Stimulated activated memory B cell treated with anti-CD40 and anti-IgM and Interleukin-4, amounts not matched to agents 10 μg/mL and 1 μg/mL and 100 μg/mL, for 72 hours (primary cell): ENCODE measurements at regions not wholly inside any gene's neighbourhood (a gene's known extent, or its start where the extent isn't known, plus 50 kb on each side); places are given as distances from the start of the nearest gene placed in this dataset.

Source experiments
- ATAC-seq: fragments of 150-1000 bp; cut with Tn5 transposase; 2 replicates; pipeline ENCODE4 v1.10.0; 2021
- H3K27ac Mint-ChIP-seq: one replicate; pipeline ENCODE4 v1.8.0; 2022; ENCODE audit warnings: mild to moderate bottlenecking, mixed read lengths
- H3K27me3 Mint-ChIP-seq: one replicate; pipeline ENCODE4 v1.8.0; 2022; ENCODE audit warnings: mixed read lengths
- H3K36me3 Mint-ChIP-seq: one replicate; pipeline ENCODE4 v1.8.0; 2022; ENCODE audit warnings: mixed read lengths
- H3K4me1 Mint-ChIP-seq: one replicate; pipeline ENCODE4 v1.8.0; 2022; ENCODE audit warnings: mixed read lengths
- H3K4me3 Mint-ChIP-seq: one replicate; pipeline ENCODE4 v1.8.0; 2022; ENCODE audit warnings: mild to moderate bottlenecking, moderate library complexity, mixed read lengths
- H3K9me3 Mint-ChIP-seq: one replicate; pipeline ENCODE4 v1.8.0; 2022; ENCODE audit warnings: mixed read lengths

DNA sequence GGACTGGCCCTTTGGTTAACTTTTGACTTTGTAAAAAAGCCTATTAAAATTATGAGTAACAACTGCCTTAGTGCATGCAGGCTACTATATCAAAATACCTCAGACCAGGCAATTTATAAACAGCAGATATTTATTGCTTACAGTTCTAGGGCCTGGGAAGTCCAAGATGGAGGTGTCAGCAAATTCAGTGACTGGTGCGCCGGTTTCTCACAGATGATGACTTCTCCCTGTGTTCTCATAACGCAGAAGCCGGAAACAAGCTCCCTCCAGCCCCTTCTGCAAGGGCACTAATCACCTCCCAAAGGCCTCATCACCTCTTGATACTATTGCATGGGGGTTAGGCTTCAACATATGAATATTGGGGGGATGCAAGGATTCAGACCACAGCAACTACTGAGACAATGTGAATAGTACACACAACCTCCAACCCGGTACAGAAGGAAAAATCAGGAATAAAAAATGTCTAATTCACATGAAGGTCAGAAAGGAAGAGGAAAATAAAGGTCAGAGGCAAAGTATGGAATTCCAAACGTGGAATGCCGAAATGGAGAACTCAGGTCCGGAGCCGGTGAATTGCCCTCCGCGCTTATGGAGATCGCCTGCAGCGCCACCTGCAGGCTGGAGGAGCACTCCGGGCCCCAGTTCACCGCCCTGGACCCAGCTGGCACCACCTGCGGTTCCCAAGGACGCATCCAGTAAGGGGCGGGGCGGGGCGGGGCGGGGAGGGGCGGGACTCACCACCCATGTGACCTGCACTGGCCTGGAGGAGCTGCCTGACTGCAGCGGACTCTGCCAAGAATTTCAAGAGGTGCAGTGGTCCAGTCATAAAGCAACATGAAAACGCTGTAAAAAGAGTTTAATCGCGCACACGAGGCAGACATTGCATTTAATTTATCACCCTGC lies 203.4 kb downstream of the KIF26A start:
- peaks cover 16% of the 10 kb centered on the region for H3K9me3 Mint-ChIP-seq
- H3K4me1 Mint-ChIP-seq, result no peaks in the 10 kb centered on the region
- ATAC-seq, result no peak
- H3K27ac Mint-ChIP-seq, result no peak overlapping the region
- no peak overlapping the region for H3K4me3 Mint-ChIP-seq
- no peaks in the 10 kb centered on the region for H3K36me3 Mint-ChIP-seq
- peaks cover 47% of the 10 kb centered on the region for H3K27me3 Mint-ChIP-seq

DNA sequence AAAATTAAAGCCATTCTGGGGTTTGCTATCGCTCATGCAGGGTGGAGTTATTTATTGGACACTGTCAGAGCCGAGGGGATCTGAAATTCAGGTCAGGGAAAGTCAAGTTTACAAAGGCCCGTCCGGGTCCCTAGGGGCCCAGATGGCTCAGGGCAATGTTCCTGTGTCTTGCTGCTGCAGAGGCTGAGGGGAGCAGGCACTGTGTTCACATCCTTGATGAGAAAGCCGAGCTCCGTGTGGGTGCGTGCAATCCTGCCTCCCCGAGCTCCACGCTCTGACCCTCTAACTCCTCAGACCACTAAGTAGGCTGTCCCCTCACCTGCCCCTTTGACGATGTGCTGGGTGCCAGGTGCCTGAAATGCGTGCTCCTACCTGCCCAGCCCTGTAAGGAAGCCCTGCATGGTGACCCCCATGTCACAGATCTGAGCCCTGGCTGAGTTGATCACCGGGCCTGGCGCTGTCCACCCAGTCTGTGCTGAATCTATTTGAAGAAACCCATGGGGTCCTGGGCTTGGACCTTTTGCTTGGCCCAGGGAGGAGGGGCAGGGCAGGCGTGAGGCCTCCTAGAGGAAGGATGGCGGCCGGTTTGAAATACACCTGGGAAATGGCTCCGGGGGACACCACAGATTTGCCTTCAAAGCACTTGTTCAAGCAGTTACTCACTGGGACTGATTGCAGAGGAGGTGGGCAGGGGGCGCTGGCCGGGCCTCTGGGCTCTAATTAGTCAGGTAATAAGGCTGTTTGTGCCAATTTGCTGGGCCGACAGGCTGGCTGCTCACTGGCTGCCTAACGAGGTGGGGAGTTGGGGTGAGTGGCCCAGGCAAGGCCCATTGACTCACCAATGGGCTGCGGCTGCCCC lies 204.3 kb downstream of the KIF26A start:
- Mint-ChIP-seq H3K4me1 (no peaks in the 10 kb centered on the region), H3K27me3 (peaks cover 47% of the 10 kb centered on the region), H3K36me3 (no peaks in the 10 kb centered on the region), H3K27ac (no peak overlapping the region), H3K9me3 (peaks cover 16% of the 10 kb centered on the region), H3K4me3 (no peak overlapping the region)
- no peak for ATAC-seq

- Mint-ChIP-seq H3K4me1 (no peaks in the 10 kb centered on the region), H3K27me3 (peaks cover 47% of the 10 kb centered on the region), H3K36me3 (no peaks in the 10 kb centered on the region), H3K27ac (no peak overlapping the region), H3K9me3 (peaks cover 17% of the 10 kb centered on the region), H3K4me3 (no peak overlapping the region)
- no peak for ATAC-seq
Measured at GRCh38 chr14:104343294-104343625, 204.9 kb downstream of the KIF26A start.

DNA sequence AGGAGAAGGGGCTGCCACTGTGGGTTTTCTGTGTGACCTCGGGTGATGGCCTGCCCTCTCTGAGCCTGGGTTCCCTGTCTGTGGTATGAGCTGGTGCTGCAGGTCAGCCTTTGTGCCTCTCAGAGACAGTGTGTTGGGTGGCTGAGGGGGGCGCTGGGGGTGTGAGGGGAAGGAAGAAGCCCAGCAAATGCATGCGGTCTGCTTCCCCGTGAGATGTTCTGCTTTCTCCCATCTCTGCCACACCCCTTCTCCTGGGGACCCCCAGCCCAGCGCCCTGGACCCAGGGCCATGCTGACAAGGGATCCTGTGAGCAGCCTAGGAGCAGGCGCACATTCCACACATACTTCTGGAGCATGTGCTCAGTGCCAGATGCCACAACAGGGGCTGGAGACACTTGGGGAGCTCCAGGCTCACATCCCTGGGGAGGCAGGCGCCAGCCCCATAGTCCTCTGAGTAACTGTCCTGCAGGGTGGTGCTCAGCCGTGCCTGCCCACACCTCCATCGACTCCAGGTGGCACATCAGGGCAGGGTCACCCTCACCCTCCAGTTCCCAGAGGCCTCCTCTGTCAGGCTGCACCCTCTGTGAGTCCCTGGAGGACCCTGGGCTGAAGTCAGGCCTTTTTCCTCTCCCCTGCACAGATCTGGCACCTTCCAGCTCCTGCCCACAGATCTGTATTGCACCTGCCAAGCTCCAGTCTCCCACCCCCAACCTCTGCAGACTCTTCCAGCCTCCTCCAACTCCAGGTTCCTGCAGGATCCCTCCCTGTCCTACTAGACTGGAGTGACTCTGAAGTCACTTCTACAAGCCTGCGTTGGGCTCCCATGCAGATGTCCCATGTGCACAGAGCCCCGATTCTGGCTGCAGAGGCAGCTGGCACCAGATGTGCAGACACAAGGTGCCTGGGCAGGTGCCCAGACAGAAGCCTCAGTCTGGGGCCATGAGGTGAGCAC lies 205.6 kb downstream of the KIF26A start:
- ATAC-seq, result no peak

DNA sequence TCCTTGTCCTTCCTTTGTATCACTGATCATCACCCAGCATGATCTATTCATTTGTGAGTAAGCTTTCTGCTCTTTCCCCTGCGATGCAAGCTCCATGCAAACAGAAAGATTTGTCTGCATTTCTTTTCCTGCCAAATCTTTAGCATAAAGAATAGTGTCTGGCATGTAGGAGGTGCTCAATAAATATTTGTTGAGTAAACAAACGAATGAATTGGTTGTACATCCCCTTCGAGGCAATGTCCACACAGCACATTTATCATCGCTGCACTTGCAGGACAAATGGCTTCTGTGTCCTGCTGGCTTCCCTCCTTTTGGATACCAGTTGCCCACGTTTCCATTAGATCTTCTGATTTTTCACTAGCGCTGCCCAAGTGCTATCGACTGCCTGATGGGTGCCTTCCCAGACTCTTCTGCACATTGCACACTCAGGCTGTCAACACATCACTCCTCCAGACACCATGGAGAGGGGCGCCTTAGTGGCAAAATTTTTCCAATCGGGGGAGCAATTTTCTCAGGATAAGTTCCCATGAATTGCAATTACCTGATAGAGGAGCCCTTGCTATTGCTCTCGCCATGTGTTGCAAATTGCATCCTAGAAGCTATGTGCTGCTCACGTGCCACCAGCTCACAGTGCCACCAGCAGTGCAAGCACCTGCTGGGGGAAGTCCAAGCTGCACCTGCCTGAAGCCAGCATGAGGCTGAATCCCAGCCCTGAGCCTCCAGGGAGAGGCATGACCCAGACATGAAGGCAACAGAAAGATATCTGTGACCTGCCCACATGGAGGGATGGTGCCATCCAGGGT lies 206.6 kb downstream of the KIF26A start:
- Mint-ChIP-seq H3K4me3 (no peak overlapping the region), H3K36me3 (no peaks in the 10 kb centered on the region), H3K27ac (no peak overlapping the region), H3K9me3 (peaks cover 8% of the 10 kb centered on the region), H3K27me3 (peaks cover 47% of the 10 kb centered on the region), H3K4me1 (no peaks in the 10 kb centered on the region)
- ATAC-seq, result no peak

More for the DNA sequence above, 205.6 kb downstream of the KIF26A start:
- no peaks in the 10 kb centered on the region for H3K36me3 Mint-ChIP-seq
- no peak overlapping the region for H3K4me3 Mint-ChIP-seq
- peaks cover 11% of the 10 kb centered on the region for H3K9me3 Mint-ChIP-seq
- no peaks in the 10 kb centered on the region for H3K4me1 Mint-ChIP-seq
- H3K27me3 Mint-ChIP-seq, result peaks cover 47% of the 10 kb centered on the region
- H3K27ac Mint-ChIP-seq, result no peak overlapping the region

- no peak overlapping the region for H3K27ac Mint-ChIP-seq
- H3K36me3 Mint-ChIP-seq, result no peaks in the 10 kb centered on the region
- no peak for ATAC-seq
- H3K9me3 Mint-ChIP-seq, result peaks cover 6% of the 10 kb centered on the region
- no peak overlapping the region for H3K4me3 Mint-ChIP-seq
- peaks cover 47% of the 10 kb centered on the region for H3K27me3 Mint-ChIP-seq
- H3K4me1 Mint-ChIP-seq, result no peaks in the 10 kb centered on the region
Measured at GRCh38 chr14:104345621-104346462, 207.5 kb downstream of the KIF26A start.

- Mint-ChIP-seq H3K9me3 (peaks cover 6% of the 10 kb centered on the region), H3K27ac (no peak overlapping the region), H3K4me1 (no peaks in the 10 kb centered on the region), H3K27me3 (peaks cover 43% of the 10 kb centered on the region), H3K36me3 (no peaks in the 10 kb centered on the region), H3K4me3 (no peak overlapping the region)
- ATAC-seq, result no peak
Measured at GRCh38 chr14:104346608-104347007, 208.2 kb downstream of the KIF26A start.

DNA sequence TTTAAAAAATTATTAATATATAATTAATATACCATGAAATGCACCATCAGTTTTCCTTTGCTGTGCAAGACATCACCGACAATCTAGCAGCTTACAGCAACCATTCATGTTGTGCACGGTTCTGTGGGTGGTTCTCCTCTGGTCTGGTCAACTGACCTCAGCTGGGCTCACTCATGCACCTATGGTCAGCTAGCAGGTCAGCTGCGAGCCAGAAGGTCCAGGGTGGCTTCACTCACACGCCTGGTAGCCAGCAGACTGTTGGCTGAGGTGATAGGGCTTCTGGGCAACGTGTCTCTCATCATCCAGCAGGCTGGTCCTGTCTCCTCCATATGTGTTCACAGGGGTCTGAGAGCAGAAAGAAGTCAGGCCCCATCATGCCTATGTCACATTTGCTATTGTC lies 210.4 kb downstream of the KIF26A start:
- H3K4me3 Mint-ChIP-seq, result no peak overlapping the region
- no peaks in the 10 kb centered on the region for H3K4me1 Mint-ChIP-seq
- no peak overlapping the region for H3K27ac Mint-ChIP-seq
- H3K9me3 Mint-ChIP-seq, result peaks cover 3% of the 10 kb centered on the region
- H3K36me3 Mint-ChIP-seq, result no peaks in the 10 kb centered on the region
- no peak for ATAC-seq
- H3K27me3 Mint-ChIP-seq, result peaks cover 46% of the 10 kb centered on the region

- H3K27ac Mint-ChIP-seq, result no peak overlapping the region
- H3K9me3 Mint-ChIP-seq, result peaks cover 3% of the 10 kb centered on the region
- no peak overlapping the region for H3K4me3 Mint-ChIP-seq
- no peaks in the 10 kb centered on the region for H3K36me3 Mint-ChIP-seq
- H3K4me1 Mint-ChIP-seq, result no peaks in the 10 kb centered on the region
- ATAC-seq, result no peak
- H3K27me3 Mint-ChIP-seq, result peaks cover 46% of the 10 kb centered on the region
Measured at GRCh38 chr14:104349950-104350349, 211.6 kb downstream of the KIF26A start.

DNA sequence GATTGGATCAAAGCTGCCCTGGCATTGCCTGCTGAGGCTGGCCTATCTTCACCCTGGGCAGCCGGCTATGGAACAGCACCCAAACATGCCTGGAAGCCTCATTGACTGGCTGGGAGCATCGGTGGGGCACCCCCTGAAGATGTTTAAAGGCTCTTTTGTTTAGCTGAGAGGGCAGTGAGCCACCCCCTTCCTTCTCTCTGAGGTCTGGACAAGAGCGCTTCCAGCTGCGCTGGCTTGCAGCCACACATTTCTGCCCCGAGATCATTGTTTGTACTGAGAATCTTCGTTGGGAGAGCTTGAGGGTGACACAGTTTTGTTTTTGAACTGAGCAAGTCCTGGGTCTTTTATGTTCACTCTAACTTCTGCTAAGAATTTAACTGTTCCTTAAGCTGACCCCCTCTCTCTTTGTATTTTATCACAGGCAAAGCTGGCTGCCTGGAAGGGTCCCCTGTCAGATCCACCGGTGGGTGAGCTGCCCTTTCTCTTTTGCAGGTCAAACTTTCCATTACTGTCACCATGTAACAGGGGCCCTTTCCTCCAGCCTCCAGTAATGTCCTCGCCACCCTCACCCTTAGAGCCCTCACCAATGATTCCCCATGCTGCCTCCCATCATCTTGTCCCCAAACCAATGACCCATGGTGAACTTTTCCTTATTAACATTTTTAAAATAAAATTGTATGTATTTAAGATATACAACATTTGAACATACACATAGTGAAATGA lies 212.2 kb downstream of the KIF26A start:
- ATAC-seq, result no peak
- no peaks in the 10 kb centered on the region for H3K4me1 Mint-ChIP-seq
- peaks cover 46% of the 10 kb centered on the region for H3K27me3 Mint-ChIP-seq
- no peaks in the 10 kb centered on the region for H3K36me3 Mint-ChIP-seq
- no peak overlapping the region for H3K4me3 Mint-ChIP-seq
- H3K27ac Mint-ChIP-seq, result no peak overlapping the region
- peaks cover 3% of the 10 kb centered on the region for H3K9me3 Mint-ChIP-seq

- peaks cover 3% of the 10 kb centered on the region for H3K9me3 Mint-ChIP-seq
- H3K27me3 Mint-ChIP-seq, result peaks cover 50% of the 10 kb centered on the region
- ATAC-seq, result no peak
- no peaks in the 10 kb centered on the region for H3K4me1 Mint-ChIP-seq
- H3K36me3 Mint-ChIP-seq, result no peaks in the 10 kb centered on the region
- H3K4me3 Mint-ChIP-seq, result no peak overlapping the region
- no peak overlapping the region for H3K27ac Mint-ChIP-seq
Measured at GRCh38 chr14:104351849-104352492, 213.6 kb downstream of the KIF26A start.

- no peak overlapping the region for H3K27ac Mint-ChIP-seq
- peaks cover 57% of the 10 kb centered on the region for H3K27me3 Mint-ChIP-seq
- no peaks in the 10 kb centered on the region for H3K4me1 Mint-ChIP-seq
- ATAC-seq, result no peak
- no peak overlapping the region for H3K4me3 Mint-ChIP-seq
- H3K9me3 Mint-ChIP-seq, result peaks cover 3% of the 10 kb centered on the region
- no peaks in the 10 kb centered on the region for H3K36me3 Mint-ChIP-seq
Measured at GRCh38 chr14:104352493-104353220, 214.3 kb downstream of the KIF26A start.
